ENCODE measurements at regions not wholly inside any gene's neighbourhood (a gene's known extent, or its start where the extent isn't known, plus 50 kb on each side); places are given as distances from the start of the nearest gene placed in this dataset.

DNA sequence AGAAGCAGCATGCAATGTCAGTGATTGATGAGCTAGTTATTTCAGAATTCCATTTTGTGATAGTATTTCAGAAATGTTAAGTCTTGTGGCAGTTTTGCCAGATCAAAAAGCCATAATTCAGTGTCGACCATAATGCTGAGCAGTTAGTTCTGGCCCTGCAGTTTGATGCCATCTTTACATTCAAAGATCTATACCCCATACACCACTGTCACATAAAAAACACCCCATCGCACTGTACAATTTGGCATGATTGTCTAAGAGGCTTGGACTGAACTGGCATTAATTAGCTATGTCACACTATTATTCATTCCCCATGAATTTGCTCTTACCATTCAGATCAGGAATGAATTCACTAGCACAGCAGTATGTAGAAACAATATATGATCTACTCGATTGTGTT, 127.7 kb upstream of the EPHA3 start:
- H3K4me1 Mint-ChIP-seq (ENCODE audit: low read depth): peaks cover 21% of the 10 kb centered on the region
- no peak overlapping the region for H3K4me3 Mint-ChIP-seq (ENCODE audit: unreplicated experiment)
- TF ChIP-seq, protein P1, sequence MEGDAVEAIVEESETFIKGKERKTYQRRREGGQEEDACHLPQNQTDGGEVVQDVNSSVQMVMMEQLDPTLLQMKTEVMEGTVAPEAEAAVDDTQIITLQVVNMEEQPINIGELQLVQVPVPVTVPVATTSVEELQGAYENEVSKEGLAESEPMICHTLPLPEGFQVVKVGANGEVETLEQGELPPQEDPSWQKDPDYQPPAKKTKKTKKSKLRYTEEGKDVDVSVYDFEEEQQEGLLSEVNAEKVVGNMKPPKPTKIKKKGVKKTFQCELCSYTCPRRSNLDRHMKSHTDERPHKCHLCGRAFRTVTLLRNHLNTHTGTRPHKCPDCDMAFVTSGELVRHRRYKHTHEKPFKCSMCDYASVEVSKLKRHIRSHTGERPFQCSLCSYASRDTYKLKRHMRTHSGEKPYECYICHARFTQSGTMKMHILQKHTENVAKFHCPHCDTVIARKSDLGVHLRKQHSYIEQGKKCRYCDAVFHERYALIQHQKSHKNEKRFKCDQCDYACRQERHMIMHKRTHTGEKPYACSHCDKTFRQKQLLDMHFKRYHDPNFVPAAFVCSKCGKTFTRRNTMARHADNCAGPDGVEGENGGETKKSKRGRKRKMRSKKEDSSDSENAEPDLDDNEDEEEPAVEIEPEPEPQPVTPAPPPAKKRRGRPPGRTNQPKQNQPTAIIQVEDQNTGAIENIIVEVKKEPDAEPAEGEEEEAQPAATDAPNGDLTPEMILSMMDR (IDR thresholded peaks at IDR 0.05): no peak
- H3K27ac Mint-ChIP-seq (ENCODE audit: unreplicated experiment): no peak overlapping the region
- H3K9me3 Mint-ChIP-seq (ENCODE audit: low read depth): peaks cover 10% of the 10 kb centered on the region
- H3K36me3 Mint-ChIP-seq (ENCODE audit: low read depth): peaks cover 3% of the 10 kb centered on the region
- no peak for DNase-seq (ENCODE audit: low spot score)
- no peaks in the 10 kb centered on the region for H3K27me3 Mint-ChIP-seq (ENCODE audit: low read depth)

DNA sequence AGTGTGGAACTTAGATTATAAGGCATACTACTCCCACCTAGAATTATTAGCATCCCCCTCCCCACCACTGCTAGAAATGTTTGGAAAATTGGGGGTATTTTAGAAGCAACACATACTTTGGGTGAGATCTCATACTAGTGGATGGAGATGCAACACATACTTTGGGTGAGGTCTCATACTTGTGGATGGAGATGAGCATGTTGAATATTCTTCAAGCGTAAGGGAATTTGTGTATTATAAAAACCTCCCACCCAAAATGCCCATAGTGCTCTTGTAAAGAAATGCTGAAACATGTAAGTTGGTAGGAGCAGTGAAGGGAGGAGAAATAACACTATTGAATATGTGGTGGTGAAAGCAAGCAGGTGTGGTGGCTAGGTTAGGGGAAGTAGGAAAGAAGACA, 124.0 kb upstream of the EPHA3 start:
- no peak for DNase-seq (ENCODE audit: low spot score)
- Mint-ChIP-seq H3K4me1 (ENCODE audit: low read depth) (peaks cover 44% of the 10 kb centered on the region), H3K9me3 (ENCODE audit: low read depth) (no peaks in the 10 kb centered on the region), H3K27me3 (ENCODE audit: low read depth) (no peaks in the 10 kb centered on the region), H3K36me3 (ENCODE audit: low read depth) (no peaks in the 10 kb centered on the region), H3K4me3 (ENCODE audit: unreplicated experiment) (no peak overlapping the region), H3K27ac (ENCODE audit: unreplicated experiment) (no peak overlapping the region)
- TF ChIP-seq, protein P1 (IDR thresholded peaks at IDR 0.05): no peak

DNA sequence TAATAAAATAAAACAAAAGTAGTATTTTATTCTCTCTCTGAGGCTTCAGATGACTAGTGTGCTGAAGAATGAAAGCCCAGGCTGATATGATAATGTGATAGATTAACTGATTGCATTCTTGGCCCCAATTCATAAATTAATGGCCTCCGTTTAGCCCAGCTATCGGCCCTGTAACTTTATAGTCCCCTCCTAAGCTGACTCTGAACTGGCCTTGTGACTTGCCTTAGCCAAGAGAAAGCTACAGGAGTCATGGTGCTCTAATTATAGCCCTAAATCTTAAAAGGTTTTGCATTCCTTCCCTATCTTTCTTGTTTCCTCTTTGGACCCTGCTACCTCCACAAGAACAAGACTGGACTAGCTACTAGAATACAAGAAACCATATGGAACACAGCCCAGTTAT, 123.2 kb upstream of the EPHA3 start:
- Mint-ChIP-seq H3K36me3 (ENCODE audit: low read depth) (no peaks in the 10 kb centered on the region), H3K27ac (ENCODE audit: unreplicated experiment) (no peak overlapping the region), H3K4me3 (ENCODE audit: unreplicated experiment) (no peak overlapping the region), H3K4me1 (ENCODE audit: low read depth) (peaks cover 46% of the 10 kb centered on the region), H3K9me3 (ENCODE audit: low read depth) (no peaks in the 10 kb centered on the region), H3K27me3 (ENCODE audit: low read depth) (no peaks in the 10 kb centered on the region)
- TF ChIP-seq, protein P1 (IDR thresholded peaks at IDR 0.05): no peak
- no peak for DNase-seq (ENCODE audit: low spot score)

DNA sequence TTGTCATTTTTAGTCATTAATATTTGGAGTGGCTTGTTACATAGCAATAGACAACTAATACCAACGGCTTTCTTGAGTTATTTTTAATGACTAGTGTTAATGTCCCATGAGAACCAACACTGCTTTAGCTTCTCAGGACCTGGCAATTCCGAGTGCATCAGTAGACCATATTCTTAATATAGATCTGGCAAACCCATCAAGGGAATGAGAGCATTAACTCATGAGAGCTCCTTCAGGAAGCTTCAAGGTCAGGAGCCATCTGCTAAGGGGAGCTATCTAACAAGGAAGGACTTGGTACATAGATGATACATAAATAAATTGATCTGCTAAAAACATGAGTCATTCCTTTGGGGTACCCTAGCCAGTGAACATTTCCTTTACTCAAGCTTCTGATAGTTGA, 122.6 kb upstream of the EPHA3 start:
- Mint-ChIP-seq H3K27ac (ENCODE audit: unreplicated experiment) (no peak overlapping the region), H3K36me3 (ENCODE audit: low read depth) (no peaks in the 10 kb centered on the region), H3K4me1 (ENCODE audit: low read depth) (peaks cover 46% of the 10 kb centered on the region), H3K27me3 (ENCODE audit: low read depth) (no peaks in the 10 kb centered on the region), H3K4me3 (ENCODE audit: unreplicated experiment) (no peak overlapping the region), H3K9me3 (ENCODE audit: low read depth) (no peaks in the 10 kb centered on the region)
- DNase-seq (ENCODE audit: low spot score): no peak
- TF ChIP-seq, protein P1 (IDR thresholded peaks at IDR 0.05): no peak

DNA sequence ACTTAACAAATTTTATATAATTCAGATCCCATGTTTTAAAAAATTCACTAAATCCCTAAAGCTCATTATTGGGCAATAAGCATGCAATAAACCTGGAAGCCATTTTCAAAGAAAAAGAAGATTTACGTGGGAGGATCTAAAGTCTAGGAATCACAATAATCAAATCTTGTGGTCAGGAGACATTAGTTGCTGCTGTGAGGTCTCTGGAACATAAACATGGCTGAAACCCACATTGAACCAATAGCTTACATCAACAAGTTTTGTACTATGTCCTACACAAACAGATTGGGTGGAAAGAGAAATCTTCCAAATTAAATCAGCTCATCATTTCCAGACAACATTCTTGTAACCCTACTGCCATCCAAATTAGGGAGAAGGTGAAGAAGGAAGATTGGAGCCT, 121.9 kb upstream of the EPHA3 start:
- H3K4me3 Mint-ChIP-seq (ENCODE audit: unreplicated experiment): no peak overlapping the region
- DNase-seq (ENCODE audit: low spot score): no peak
- no peaks in the 10 kb centered on the region for H3K9me3 Mint-ChIP-seq (ENCODE audit: low read depth)
- no peaks in the 10 kb centered on the region for H3K36me3 Mint-ChIP-seq (ENCODE audit: low read depth)
- no peaks in the 10 kb centered on the region for H3K27me3 Mint-ChIP-seq (ENCODE audit: low read depth)
- H3K27ac Mint-ChIP-seq (ENCODE audit: unreplicated experiment): no peak overlapping the region
- peaks cover 46% of the 10 kb centered on the region for H3K4me1 Mint-ChIP-seq (ENCODE audit: low read depth)
- TF ChIP-seq, protein P1 (IDR thresholded peaks at IDR 0.05): no peak

All from chondrocyte (in vitro differentiated cells).